Activated naive CD8-positive, alpha-beta T cell (primary cell): ENCODE measurements at regions not wholly inside any gene's neighbourhood (a gene's known extent, or its start where the extent isn't known, plus 50 kb on each side); places are given as distances from the start of the nearest gene placed in this dataset.

Source experiments
- H3K27ac Mint-ChIP-seq: one replicate; pipeline ENCODE4 v1.8.0; 2021; ENCODE audit warnings: mixed read lengths
- H3K27me3 Mint-ChIP-seq: one replicate; pipeline ENCODE4 v1.8.0; 2021; ENCODE audit warnings: mixed read lengths
- H3K36me3 Mint-ChIP-seq: one replicate; pipeline ENCODE4 v1.8.0; 2021; ENCODE audit warnings: mixed read lengths
- H3K4me1 Mint-ChIP-seq: one replicate; pipeline ENCODE4 v1.8.0; 2021; ENCODE audit warnings: low read depth, mixed read lengths
- H3K4me3 Mint-ChIP-seq: one replicate; pipeline ENCODE4 v1.8.0; 2021; ENCODE audit warnings: mild to moderate bottlenecking, mixed read lengths
- H3K9me3 Mint-ChIP-seq: one replicate; pipeline ENCODE4 v1.8.0; 2021; ENCODE audit warnings: low read depth, mixed read lengths

DNA sequence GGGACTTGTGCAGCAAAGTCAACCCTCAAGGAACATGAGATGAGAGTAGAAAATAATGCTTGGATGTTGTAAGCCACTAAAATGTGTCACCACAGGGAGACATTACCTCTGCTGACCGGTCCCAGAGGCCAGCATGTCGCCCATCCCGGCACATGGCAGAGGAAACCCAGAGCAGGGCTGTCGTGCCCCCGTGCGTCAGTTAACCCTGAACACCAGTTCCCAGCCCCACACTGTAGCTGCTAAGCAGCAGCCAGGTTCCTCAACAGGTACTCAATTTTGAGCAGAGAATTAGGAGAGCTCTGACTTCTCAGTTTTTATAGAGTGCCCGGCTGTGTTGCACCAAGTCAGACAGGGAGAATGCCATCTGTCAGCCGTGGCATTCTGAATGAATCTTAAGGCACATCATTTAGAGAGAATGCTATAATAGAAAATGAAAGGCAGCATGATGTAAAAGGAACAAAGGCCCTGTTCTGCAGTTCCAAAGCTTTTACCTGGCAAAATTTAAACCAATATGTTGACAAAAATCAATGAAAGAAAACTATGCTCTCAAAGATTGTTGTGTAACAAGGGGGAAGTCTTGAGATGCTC, 307.9 kb downstream of the METTL4 start:
- peaks cover 9% of the 10 kb centered on the region for H3K27me3 Mint-ChIP-seq
- no peak overlapping the region for H3K27ac Mint-ChIP-seq
- no peaks in the 10 kb centered on the region for H3K4me1 Mint-ChIP-seq
- H3K4me3 Mint-ChIP-seq: no peak overlapping the region
- no peaks in the 10 kb centered on the region for H3K9me3 Mint-ChIP-seq
- no peaks in the 10 kb centered on the region for H3K36me3 Mint-ChIP-seq

GRCh38 chr18:2274613-2275012, 296.7 kb downstream of the METTL4 start:
- no peaks in the 10 kb centered on the region for H3K9me3 Mint-ChIP-seq
- H3K4me1 Mint-ChIP-seq: no peaks in the 10 kb centered on the region
- H3K36me3 Mint-ChIP-seq: no peaks in the 10 kb centered on the region
- peaks cover 5% of the 10 kb centered on the region for H3K27me3 Mint-ChIP-seq
- no peak overlapping the region for H3K27ac Mint-ChIP-seq
- H3K4me3 Mint-ChIP-seq: no peak overlapping the region

DNA sequence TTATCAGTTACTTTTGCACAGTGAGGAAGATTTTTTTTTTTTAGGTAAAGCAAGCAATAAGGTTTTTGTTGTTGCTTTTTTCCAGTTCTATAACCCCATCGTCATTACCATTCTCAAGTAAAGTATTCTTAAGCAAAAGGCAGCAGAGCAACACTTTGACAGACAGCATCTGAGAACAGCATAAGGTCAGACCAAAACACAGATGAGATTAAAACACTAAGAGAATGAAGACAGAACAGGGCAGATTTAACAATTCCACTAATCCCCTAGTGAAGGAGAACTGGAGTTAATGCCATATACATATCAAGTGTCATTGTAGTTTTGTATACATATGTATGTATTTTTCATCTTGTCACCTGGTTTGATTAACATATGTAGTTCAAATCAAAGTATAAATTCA, 290.2 kb downstream of the METTL4 start:
- H3K27me3 Mint-ChIP-seq: no peaks in the 10 kb centered on the region
- no peaks in the 10 kb centered on the region for H3K4me1 Mint-ChIP-seq
- H3K27ac Mint-ChIP-seq: no peak overlapping the region
- no peak overlapping the region for H3K4me3 Mint-ChIP-seq
- H3K36me3 Mint-ChIP-seq: no peaks in the 10 kb centered on the region
- H3K9me3 Mint-ChIP-seq: no peaks in the 10 kb centered on the region

DNA sequence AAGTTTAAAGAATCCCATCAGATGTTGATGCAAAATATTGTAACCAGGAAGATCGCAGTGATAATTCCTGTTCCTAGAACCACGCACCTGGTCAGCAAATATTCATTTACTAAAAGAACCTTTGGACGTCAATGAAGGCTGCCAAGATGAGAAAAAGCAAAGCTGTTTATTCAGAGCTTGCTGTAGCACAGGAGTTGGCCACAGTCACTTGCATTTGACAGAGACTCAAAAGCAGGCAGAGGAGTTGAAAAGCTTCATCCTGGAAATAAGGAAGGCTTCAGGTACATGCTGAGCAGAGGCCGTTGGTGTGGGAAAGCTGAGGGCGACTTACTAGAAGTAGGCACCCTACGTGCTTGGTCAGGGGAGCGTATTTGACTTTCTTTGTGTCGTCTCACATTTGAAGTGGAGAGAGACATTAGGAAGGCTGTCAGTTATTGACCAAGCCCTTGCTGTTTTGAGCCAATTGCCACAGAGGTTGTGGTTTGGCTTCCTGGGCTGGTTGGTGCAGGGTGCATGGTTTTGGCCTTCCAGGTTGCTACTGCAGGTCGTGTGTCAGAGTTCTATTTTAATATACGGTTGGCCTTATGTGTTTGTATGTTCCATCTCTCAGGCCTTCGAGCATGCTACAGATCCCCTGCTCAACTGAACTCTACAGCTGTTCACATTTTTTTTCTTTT, 289.6 kb downstream of the METTL4 start:
- H3K9me3 Mint-ChIP-seq: no peaks in the 10 kb centered on the region
- no peak overlapping the region for H3K27ac Mint-ChIP-seq
- H3K27me3 Mint-ChIP-seq: no peaks in the 10 kb centered on the region
- no peaks in the 10 kb centered on the region for H3K4me1 Mint-ChIP-seq
- H3K36me3 Mint-ChIP-seq: no peaks in the 10 kb centered on the region
- no peak overlapping the region for H3K4me3 Mint-ChIP-seq

GRCh38 chr18:2293109-2293839, 278.0 kb downstream of the METTL4 start:
- Mint-ChIP-seq H3K4me1 (no peaks in the 10 kb centered on the region), H3K9me3 (no peaks in the 10 kb centered on the region), H3K36me3 (no peaks in the 10 kb centered on the region), H3K4me3 (no peak overlapping the region), H3K27ac (no peak overlapping the region), H3K27me3 (peaks cover 19% of the 10 kb centered on the region)

- Mint-ChIP-seq H3K27me3 (peaks cover 10% of the 10 kb centered on the region), H3K4me3 (no peak overlapping the region), H3K4me1 (no peaks in the 10 kb centered on the region), H3K27ac (no peak overlapping the region), H3K9me3 (no peaks in the 10 kb centered on the region), H3K36me3 (no peaks in the 10 kb centered on the region)
These were observed 270.0 kb downstream of the METTL4 start for GRCh38 chr18:2301316-2301715.

GRCh38 chr18:2302012-2302411, 269.3 kb downstream of the METTL4 start:
- Mint-ChIP-seq H3K4me1 (no peaks in the 10 kb centered on the region), H3K27me3 (peaks cover 12% of the 10 kb centered on the region), H3K4me3 (no peak overlapping the region), H3K36me3 (no peaks in the 10 kb centered on the region), H3K9me3 (no peaks in the 10 kb centered on the region), H3K27ac (no peak overlapping the region)

DNA sequence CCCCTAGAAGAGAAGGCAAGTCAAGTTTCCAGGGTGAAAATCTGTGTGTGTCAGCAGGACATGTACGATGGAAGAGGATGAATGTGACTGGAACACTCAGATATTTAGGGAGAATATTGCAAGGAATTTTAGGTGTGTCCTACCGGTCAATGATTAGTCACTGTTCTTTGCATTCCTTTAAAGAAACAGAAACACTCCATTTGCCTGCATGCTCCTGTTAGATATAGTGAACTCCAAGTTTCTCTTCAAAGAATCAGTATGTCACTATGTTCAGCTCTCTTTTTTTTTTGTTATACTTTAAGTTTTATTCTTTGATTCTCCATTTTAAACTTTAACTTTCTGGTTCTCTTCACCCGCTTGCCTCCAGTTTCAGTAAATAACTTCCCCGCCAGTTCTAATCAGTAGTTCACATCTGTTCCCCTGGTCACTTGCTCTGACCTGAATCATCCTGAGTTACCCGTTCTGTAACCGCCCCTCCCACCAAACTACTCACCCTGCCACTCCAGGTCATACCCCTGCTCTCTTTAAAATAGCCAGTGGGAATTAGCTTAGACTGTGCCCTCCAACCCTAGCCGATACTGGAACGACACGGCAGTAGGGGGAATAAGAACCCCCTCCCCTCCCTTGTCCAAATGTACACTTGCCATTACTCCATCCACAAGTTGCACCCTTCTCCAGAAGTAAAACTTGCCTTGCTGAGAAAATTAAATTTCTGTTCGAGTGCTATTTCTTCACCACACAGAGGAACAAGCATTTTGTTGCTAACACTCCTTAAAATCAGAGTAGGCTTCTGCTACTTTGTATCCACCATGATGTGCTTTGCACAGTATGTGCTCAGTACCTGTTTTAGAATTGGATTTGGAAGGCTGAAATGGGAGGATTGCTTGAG, 268.4 kb downstream of the METTL4 start:
- Mint-ChIP-seq H3K27ac (no peak overlapping the region), H3K27me3 (peaks cover 12% of the 10 kb centered on the region), H3K9me3 (no peaks in the 10 kb centered on the region), H3K36me3 (no peaks in the 10 kb centered on the region), H3K4me3 (no peak overlapping the region), H3K4me1 (no peaks in the 10 kb centered on the region)

GRCh38 chr18:2303517-2304238, 267.6 kb downstream of the METTL4 start:
- no peaks in the 10 kb centered on the region for H3K36me3 Mint-ChIP-seq
- H3K27ac Mint-ChIP-seq: no peak overlapping the region
- H3K9me3 Mint-ChIP-seq: no peaks in the 10 kb centered on the region
- H3K4me3 Mint-ChIP-seq: no peak overlapping the region
- peaks cover 12% of the 10 kb centered on the region for H3K27me3 Mint-ChIP-seq
- H3K4me1 Mint-ChIP-seq: no peaks in the 10 kb centered on the region

- H3K9me3 Mint-ChIP-seq: no peaks in the 10 kb centered on the region
- peaks cover 12% of the 10 kb centered on the region for H3K27me3 Mint-ChIP-seq
- no peaks in the 10 kb centered on the region for H3K4me1 Mint-ChIP-seq
- no peak overlapping the region for H3K4me3 Mint-ChIP-seq
- H3K27ac Mint-ChIP-seq: no peak overlapping the region
- no peaks in the 10 kb centered on the region for H3K36me3 Mint-ChIP-seq
These were observed 266.7 kb downstream of the METTL4 start for GRCh38 chr18:2304378-2305175.

DNA sequence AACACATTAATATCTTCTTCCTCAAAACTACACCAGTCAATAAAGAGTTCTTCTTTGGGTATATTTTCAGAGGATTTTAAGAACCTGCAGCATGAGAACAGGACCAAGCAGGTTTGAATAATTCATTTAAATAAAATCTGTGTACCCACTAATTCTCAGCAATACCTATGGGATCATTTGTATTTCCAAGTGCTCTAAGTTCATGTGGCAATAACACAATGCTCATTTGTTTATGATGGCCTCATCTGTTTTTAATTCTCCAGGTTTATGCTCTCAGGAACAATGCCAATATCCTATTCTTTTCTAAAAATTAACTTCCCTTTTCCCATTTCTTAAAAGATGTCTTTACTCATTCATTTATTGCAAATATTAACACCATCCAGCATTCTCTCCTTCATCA, 264.7 kb downstream of the METTL4 start:
- no peak overlapping the region for H3K4me3 Mint-ChIP-seq
- H3K27ac Mint-ChIP-seq: no peak overlapping the region
- no peaks in the 10 kb centered on the region for H3K4me1 Mint-ChIP-seq
- H3K9me3 Mint-ChIP-seq: no peaks in the 10 kb centered on the region
- peaks cover 13% of the 10 kb centered on the region for H3K27me3 Mint-ChIP-seq
- H3K36me3 Mint-ChIP-seq: no peaks in the 10 kb centered on the region

- no peaks in the 10 kb centered on the region for H3K36me3 Mint-ChIP-seq
These were observed 260.4 kb downstream of the METTL4 start for GRCh38 chr18:2310886-2311285.

GRCh38 chr18:2312440-2312839, 258.9 kb downstream of the METTL4 start:
- H3K27me3 Mint-ChIP-seq: peaks cover 15% of the 10 kb centered on the region
- no peaks in the 10 kb centered on the region for H3K9me3 Mint-ChIP-seq
- H3K4me3 Mint-ChIP-seq: no peak overlapping the region
- no peaks in the 10 kb centered on the region for H3K36me3 Mint-ChIP-seq
- H3K4me1 Mint-ChIP-seq: no peaks in the 10 kb centered on the region
- H3K27ac Mint-ChIP-seq: no peak overlapping the region

More at GRCh38 chr18:2310886-2311285, 260.4 kb downstream of the METTL4 start:
- H3K27ac Mint-ChIP-seq: no peak overlapping the region
- H3K9me3 Mint-ChIP-seq: no peaks in the 10 kb centered on the region
- no peaks in the 10 kb centered on the region for H3K4me1 Mint-ChIP-seq
- H3K27me3 Mint-ChIP-seq: peaks cover 11% of the 10 kb centered on the region
- H3K4me3 Mint-ChIP-seq: no peak overlapping the region

DNA sequence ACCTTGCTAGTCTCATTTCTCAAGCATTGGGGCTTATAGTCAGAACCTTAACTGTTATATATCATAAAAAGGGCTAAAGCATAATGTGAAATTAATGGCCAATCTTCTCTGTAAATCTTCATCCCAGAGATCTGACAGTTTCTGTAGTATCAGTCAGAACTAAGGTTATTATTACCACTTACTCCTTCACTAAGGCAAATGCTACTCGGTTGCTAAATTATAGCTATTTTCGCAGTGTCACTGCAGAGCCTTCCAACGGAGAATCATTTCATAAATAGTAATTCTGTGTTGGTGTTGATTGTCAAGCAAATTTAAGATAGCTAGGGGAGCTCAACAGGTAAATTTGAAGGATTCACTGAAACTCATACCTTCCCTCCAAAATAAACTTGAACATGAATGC, 258.0 kb downstream of the METTL4 start:
- Mint-ChIP-seq H3K4me1 (no peaks in the 10 kb centered on the region), H3K27ac (no peak overlapping the region), H3K4me3 (no peak overlapping the region), H3K36me3 (no peaks in the 10 kb centered on the region), H3K27me3 (peaks cover 22% of the 10 kb centered on the region), H3K9me3 (no peaks in the 10 kb centered on the region)
